ENCODE measurements at regions not wholly inside any gene's neighbourhood (a gene's known extent, or its start where the extent isn't known, plus 50 kb on each side); places are given as distances from the start of the nearest gene placed in this dataset.
A peak's percentile ranks its signal among the peaks of the same experiment; 100 is the strongest.

- no peak for TF ChIP-seq CTCF (IDR thresholded peaks at IDR 0.05; ENCODE audit: poor library complexity, severe bottlenecking)
- no peak overlapping the region for H3K4me3 ChIP-seq (ENCODE audit: severe bottlenecking)
- H3K9me3 ChIP-seq (ENCODE audit: severe bottlenecking), result no peaks in the 10 kb centered on the region
- no peaks in the 10 kb centered on the region for H3K27me3 ChIP-seq (ENCODE audit: insufficient read depth, poor library complexity, severe bottlenecking)
- no peaks in the 10 kb centered on the region for H3K4me1 ChIP-seq (ENCODE audit: insufficient read depth, poor library complexity, severe bottlenecking)
- no peaks in the 10 kb centered on the region for H3K36me3 ChIP-seq (ENCODE audit: low read depth)
- DNase-seq (ENCODE audit: low spot score) (no peak), ATAC-seq (ENCODE audit: low read depth) (peak; percentile 56)
- H3K27ac ChIP-seq (ENCODE audit: poor library complexity, severe bottlenecking), result no peak overlapping the region
Observed at GRCh38 chr4:154958621-154959358, 177.7 kb downstream of the RBM46 start.

- Histone ChIP-seq H3K36me3 (ENCODE audit: low read depth) (no peaks in the 10 kb centered on the region), H3K4me3 (ENCODE audit: severe bottlenecking) (no peak overlapping the region), H3K27ac (ENCODE audit: poor library complexity, severe bottlenecking) (no peak overlapping the region), H3K4me1 (ENCODE audit: insufficient read depth, poor library complexity, severe bottlenecking) (no peaks in the 10 kb centered on the region), H3K27me3 (ENCODE audit: insufficient read depth, poor library complexity, severe bottlenecking) (no peaks in the 10 kb centered on the region), H3K9me3 (ENCODE audit: severe bottlenecking) (no peaks in the 10 kb centered on the region)
- no peak for DNase-seq (ENCODE audit: low spot score)
- TF ChIP-seq CTCF (IDR thresholded peaks at IDR 0.05; ENCODE audit: poor library complexity, severe bottlenecking), result no peak
- no peak for ATAC-seq (ENCODE audit: low read depth)
Observed at GRCh38 chr4:154959756-154960155, 178.7 kb downstream of the RBM46 start.

DNA sequence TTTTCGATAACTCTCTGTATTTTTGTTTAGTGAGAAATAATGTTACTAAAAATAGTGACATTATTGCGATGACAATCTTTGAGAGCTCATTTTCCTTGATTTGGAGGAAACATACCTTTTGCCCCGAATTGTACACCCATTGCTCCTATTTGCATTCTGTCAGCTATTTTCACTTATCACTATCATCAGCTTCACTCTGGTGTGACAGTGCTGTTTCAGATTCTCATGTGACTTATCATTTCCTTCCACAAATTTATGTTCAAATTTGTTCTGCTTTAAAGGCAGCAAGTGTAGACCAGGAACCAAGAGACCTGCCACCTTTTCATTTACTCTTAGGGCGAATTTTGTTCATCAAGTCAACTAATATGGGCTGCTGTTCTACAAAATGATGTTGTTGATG, 179.4 kb downstream of the RBM46 start:
- H3K9me3 ChIP-seq (ENCODE audit: severe bottlenecking), result no peaks in the 10 kb centered on the region
- ATAC-seq (ENCODE audit: low read depth) (no peak), DNase-seq (ENCODE audit: low spot score) (no peak)
- no peak overlapping the region for H3K27ac ChIP-seq (ENCODE audit: poor library complexity, severe bottlenecking)
- no peak overlapping the region for H3K4me3 ChIP-seq (ENCODE audit: severe bottlenecking)
- TF ChIP-seq CTCF (IDR thresholded peaks at IDR 0.05; ENCODE audit: poor library complexity, severe bottlenecking), result no peak
- no peaks in the 10 kb centered on the region for H3K4me1 ChIP-seq (ENCODE audit: insufficient read depth, poor library complexity, severe bottlenecking)
- H3K36me3 ChIP-seq (ENCODE audit: low read depth), result no peaks in the 10 kb centered on the region
- no peaks in the 10 kb centered on the region for H3K27me3 ChIP-seq (ENCODE audit: insufficient read depth, poor library complexity, severe bottlenecking)

GRCh38 chr4:154961263-154961662, 180.2 kb downstream of the RBM46 start:
- H3K36me3 ChIP-seq (ENCODE audit: low read depth), result no peaks in the 10 kb centered on the region
- H3K27me3 ChIP-seq (ENCODE audit: insufficient read depth, poor library complexity, severe bottlenecking), result no peaks in the 10 kb centered on the region
- no peaks in the 10 kb centered on the region for H3K4me1 ChIP-seq (ENCODE audit: insufficient read depth, poor library complexity, severe bottlenecking)
- no peak for TF ChIP-seq CTCF (IDR thresholded peaks at IDR 0.05; ENCODE audit: poor library complexity, severe bottlenecking)
- no peak overlapping the region for H3K27ac ChIP-seq (ENCODE audit: poor library complexity, severe bottlenecking)
- DNase-seq (ENCODE audit: low spot score) (no peak), ATAC-seq (ENCODE audit: low read depth) (no peak)
- no peaks in the 10 kb centered on the region for H3K9me3 ChIP-seq (ENCODE audit: severe bottlenecking)
- no peak overlapping the region for H3K4me3 ChIP-seq (ENCODE audit: severe bottlenecking)
